HG02870 (cell line): ENCODE measurements at regions not wholly inside any gene's neighbourhood (a gene's known extent, or its start where the extent isn't known, plus 50 kb on each side); places are given as distances from the start of the nearest gene placed in this dataset.

Experiments used
- ATAC-seq: cut with Tn5 transposase; IDR thresholded peaks from one replicate; pipeline ENCODE4 v1.9.1; 2021; ENCODE audit warnings: mild to moderate bottlenecking, moderate library complexity; ENCODE audit not compliant: unreplicated experiment

- ATAC-seq = no peak
These were observed 56.4 kb upstream of the SPOCK3 start for GRCh38 chr4:167290678-167291077.

DNA sequence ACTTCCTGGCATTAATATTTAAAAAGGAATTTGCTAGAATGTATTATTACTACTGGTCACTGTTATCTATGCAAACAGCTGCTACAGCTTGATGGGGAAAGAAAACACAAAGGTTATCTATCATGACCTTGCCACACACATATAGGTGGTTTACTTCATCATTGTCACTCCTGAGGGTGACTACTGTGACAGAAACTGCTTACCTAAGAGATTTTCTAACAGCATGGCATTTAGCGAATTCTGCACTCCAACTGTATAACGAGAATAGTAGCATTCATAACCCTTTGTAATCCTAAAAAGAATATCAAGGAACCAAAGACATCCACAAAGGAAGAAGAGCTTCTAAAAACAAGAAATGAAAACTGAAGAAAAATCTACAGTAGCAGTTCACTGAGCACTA lies 74.6 kb upstream of the SPOCK3 start:
- no peak for ATAC-seq

DNA sequence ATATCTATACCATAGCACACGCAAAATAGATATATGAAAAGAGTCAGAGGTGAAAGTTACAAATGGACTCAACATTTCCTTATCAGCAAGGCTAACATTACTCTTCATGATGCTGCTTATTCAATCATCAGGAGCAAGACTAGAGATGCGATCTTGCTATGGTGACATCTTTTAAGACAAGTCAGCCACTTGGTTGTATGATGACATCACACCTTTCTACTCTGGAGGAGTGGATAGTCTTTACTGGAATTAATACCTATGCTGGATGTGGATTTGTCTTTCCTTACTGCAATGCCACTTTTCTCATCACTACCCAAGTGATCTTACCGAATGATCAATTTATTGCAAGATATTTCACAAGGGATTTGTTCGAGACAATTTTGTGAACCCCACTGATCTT lies 87.0 kb upstream of the SPOCK3 start:
- ATAC-seq = no peak

GRCh38 chr4:167339781-167340180 lies 105.5 kb upstream of the SPOCK3 start:
- ATAC-seq = no peak

DNA sequence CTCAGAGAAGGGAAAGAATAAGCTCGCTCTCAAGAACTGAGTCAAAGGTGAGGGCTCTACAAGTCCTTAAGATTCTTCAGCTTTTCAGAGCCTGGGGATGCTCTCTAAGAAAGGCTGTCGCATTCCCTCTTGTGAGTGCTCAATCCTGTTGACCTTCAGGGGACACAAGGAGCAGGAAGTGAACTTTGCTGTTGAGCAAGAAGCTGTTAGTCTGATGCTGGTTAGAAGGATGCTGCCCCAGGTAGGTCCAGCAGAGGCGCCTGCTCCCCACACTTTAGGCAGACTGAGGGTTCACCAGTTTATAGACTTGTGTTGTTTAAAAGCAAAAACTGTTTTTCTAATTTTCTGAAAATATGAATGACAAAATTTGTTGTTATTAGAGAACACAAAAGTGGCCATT lies 125.4 kb upstream of the SPOCK3 start:
- no peak for ATAC-seq

DNA sequence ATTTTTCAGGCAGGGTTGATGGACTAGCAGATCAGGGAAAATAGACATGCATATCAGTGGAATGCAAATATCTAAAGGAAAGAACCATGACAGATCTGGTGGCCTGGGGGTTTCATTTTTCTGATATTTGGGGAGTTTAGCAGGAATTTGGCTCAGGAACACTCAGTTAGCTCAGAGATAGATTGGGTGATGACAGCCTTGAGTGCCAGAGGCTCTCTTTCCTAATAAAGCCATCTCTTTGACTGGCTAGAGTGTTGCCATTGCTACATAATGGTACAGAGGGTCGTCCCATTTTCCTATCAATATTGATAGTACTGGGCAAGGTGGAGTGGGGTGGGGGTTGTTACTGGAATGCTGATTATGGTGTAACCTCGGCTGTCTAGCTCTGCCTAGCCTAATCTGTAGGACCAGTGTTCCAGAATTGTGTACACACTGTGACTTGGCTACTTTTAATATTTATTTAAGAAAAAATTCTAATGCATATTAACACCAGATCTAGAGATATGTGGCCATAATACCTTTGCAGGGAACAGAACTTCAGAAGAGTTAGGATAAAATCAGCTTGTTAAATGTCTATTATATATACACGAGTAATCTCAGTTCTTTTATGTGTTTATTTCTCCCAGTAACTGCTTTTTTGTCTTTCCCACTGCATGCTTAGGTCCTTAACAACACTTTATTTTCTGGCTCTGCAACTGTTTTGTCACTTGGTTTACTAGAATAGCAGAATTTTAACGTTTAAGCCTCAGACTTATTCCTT lies 145.0 kb upstream of the SPOCK3 start:
- ATAC-seq = no peak

GRCh38 chr4:167380964-167381363 lies 146.7 kb upstream of the SPOCK3 start:
- no peak for ATAC-seq

GRCh38 chr4:167383291-167383690 lies 149.0 kb upstream of the SPOCK3 start:
- ATAC-seq = no peak

DNA sequence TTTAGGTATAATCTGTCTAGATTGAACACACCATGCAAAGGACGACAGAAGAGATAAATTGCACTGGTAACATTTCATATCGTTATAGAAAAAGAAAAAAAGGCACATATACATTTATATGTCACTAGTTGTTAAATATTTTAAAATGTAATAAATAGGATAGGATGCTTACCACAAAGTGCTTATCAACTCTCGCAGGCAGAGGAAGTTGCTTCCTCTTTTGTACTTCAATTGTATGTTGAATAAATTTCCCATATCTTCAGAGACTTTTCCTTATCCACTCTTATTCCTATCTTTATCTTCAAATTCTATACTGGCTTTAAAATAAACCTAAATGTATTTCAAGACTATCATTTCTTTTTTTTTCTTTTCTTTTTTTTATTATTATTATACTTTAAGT lies 163.3 kb upstream of the SPOCK3 start:
- ATAC-seq = no peak

DNA sequence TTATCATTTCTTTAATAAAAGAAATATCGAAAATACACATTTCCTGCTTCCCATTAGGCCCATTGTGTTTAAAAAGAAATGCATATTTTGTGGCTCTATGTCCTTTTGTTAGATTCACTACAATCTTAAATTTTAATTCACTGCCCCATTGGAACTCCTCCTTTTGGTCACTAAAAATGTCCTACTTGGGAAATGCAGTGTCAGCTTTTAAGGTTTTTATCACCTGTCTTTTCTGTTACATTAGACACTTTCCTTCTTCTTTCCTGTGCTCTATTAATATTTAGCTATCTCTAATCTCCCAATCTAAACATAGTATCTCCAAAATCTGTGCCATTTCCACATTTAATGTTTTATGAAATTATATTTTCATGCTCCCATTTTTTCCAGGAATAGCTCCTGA lies 164.9 kb upstream of the SPOCK3 start:
- no peak for ATAC-seq

GRCh38 chr4:167406181-167406580 lies 171.9 kb upstream of the SPOCK3 start:
- no peak for ATAC-seq

GRCh38 chr4:167415461-167415860 lies 181.2 kb upstream of the SPOCK3 start:
- no peak for ATAC-seq

DNA sequence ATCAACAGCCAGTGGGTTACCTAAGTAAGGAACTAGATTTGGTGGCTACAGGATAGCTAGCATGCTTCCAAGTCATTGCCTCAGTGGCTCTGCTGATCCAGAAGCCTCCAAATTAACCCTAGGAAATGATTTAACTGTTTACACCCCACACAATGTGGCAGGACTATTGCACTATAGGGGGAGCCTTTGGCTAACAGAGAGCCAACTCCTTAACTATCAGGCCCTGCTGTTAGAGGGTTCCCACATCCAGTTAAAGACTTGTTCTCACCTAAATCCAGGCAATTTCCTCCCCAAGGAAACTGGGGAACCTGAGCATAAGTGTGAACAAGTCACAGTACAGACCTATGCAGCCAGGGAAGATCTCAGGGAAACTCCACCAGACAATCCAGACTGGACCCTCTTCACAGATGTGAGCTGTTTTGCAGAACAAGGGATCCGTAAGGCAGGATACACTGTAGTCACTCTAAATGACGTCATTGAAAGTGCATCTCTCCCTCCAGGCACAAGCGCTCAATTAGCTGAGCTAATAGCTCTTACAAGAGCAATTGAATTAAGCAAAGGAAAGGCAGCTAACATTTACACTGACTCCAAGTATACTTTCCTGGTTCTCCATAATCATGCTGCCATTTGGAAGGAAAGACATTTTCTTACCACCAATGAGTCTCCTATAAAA lies 185.3 kb upstream of the SPOCK3 start:
- no peak for ATAC-seq

DNA sequence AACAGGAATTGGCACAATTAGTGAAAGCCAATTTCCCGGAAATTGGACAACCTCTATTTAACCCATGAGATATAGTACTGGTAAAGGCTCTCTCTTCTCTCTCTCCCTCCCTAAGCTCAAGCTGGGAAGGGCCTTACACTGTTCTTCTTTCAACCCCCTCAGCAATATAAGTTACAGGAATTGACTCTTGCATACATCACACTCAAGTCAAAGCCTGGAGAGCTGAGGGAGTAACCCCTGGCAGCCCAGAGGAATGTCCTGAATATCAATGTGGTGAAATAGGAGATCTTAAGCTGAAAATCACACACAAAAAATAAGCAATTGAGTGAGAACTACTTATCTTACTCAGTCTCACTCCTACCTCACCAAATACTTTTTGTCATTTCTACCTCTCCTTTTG lies 186.9 kb upstream of the SPOCK3 start:
- no peak for ATAC-seq

GRCh38 chr4:167424341-167425256 lies 190.3 kb upstream of the SPOCK3 start:
- ATAC-seq = no peak

DNA sequence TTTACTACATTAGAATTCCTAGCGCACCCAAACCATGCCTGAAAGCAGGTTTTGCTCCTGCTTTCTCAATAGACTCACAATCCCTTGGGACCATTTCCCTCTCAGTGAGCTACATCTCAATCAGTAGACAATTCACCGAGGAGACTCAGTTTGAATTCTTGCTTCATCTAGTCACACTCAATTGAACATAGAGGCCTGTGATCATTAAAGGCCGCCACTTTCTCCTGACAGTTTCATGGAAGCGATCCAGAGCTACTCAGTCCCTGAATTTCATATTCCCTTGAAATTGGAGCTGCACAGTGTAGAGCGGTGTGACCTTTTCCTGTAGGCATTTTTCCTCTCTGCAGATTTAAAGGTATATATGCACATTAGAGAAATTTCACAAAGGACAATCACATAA lies 193.9 kb upstream of the SPOCK3 start:
- ATAC-seq = no peak

DNA sequence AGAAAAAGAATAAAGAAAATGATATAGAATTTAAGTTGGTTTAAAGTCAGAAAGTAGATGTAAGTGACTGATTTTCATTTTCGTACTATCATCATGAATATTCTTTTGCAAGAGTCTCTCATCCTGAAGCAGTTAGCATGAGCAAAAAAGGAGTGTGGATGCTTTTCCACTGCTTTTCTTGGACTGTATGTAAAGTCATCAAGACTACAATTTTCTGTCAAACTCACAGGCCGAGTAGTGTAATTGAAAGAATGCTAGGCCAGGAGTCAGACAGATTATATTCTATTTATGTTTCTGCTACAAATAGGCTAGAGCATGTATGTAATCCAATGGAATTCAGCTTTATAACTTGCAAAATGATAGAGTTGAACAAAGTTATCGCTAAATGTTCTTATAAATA lies 197.1 kb upstream of the SPOCK3 start:
- no peak for ATAC-seq

DNA sequence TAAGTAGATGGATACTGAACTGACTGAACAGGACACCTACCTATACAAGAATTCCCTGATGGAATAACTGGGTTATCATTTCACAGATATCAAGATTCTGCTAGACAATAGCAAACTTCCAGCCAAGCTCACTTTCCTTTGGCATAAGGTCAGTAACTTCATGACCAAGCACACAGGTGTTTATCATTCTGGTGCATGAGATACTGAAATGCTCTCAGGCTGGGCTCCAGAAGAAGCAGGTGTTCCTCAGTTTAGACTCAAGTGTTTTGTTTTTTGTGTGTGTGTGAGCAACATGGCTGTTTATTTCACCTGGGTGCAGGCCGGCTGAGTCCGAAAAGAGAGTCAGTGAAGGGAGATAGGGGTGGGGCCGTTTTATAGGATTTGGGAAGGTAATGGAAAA lies 201.5 kb upstream of the SPOCK3 start:
- no peak for ATAC-seq

- no peak for ATAC-seq
These were observed 209.5 kb upstream of the SPOCK3 start for GRCh38 chr4:167443841-167444240.

- no peak for ATAC-seq
These were observed 218.7 kb upstream of the SPOCK3 start for GRCh38 chr4:167452922-167453430.

- ATAC-seq = no peak
These were observed 222.3 kb upstream of the SPOCK3 start for GRCh38 chr4:167456619-167457018.
